GM13977 (cell line): ENCODE measurements at regions not wholly inside any gene's neighbourhood (a gene's known extent, or its start where the extent isn't known, plus 50 kb on each side); places are given as distances from the start of the nearest gene placed in this dataset.

Source experiments
- DNase-seq: peaks from one replicate; pipeline ENCODE4 v3.0.0; 2012; ENCODE audit warnings: low spot score
- CTCF ChIP-seq: IDR thresholded peaks from 2 replicates; pipeline ENCODE4 v1.5.1; 2012; ENCODE audit warnings: mild to moderate bottlenecking, control low read depth; ENCODE audit not compliant: insufficient read depth; ENCODE audit errors: extremely low read depth, missing control alignments
- in situ Hi-C: fragments of 300-500 bp; cut with MboI; formaldehyde crosslinking; loops from one replicate; pipeline ENCODE4 v1.12.0; 2022; ENCODE audit warnings: low sequenced_read_pairs, low pct_unique_long_range_greater_than_20kb, mixed read lengths, inconsistent platforms; ENCODE audit not compliant: unreplicated experiment

GRCh38 chr6:94131271-94131670, 711.9 kb upstream of the EPHA7 start:
- in situ Hi-C loops = no loop called here
- DNase-seq = no peak
- TF ChIP-seq CTCF = no peak

- in situ Hi-C loops = no loop called here
- no peak for DNase-seq
- TF ChIP-seq CTCF = no peak
These were observed 711.1 kb upstream of the EPHA7 start for GRCh38 chr6:94130478-94130877.

- in situ Hi-C loops = no loop called here
- TF ChIP-seq CTCF = no peak
- DNase-seq = no peak
These were observed 710.6 kb upstream of the EPHA7 start for GRCh38 chr6:94129926-94130325.

GRCh38 chr6:94127716-94128115, 708.4 kb upstream of the EPHA7 start:
- no peak for TF ChIP-seq CTCF
- in situ Hi-C loops = no loop called here

GRCh38 chr6:94124333-94124732, 705.0 kb upstream of the EPHA7 start:
- no peak for TF ChIP-seq CTCF
- in situ Hi-C loops = no loop called here
- DNase-seq = no peak

More at GRCh38 chr6:94127716-94128115, 708.4 kb upstream of the EPHA7 start:
- DNase-seq = no peak

- in situ Hi-C loops = no loop called here
These were observed 701.7 kb upstream of the EPHA7 start for GRCh38 chr6:94121094-94121493.

More at GRCh38 chr6:94121094-94121493, 701.7 kb upstream of the EPHA7 start:
- DNase-seq = no peak
- no peak for TF ChIP-seq CTCF
